Gastrocnemius medialis (tissue), 4 donors: ENCODE measurements at regions not wholly inside any gene's neighbourhood (a gene's known extent, or its start where the extent isn't known, plus 50 kb on each side); places are given as distances from the start of the nearest gene placed in this dataset.

Source experiments
- POLR2A ChIP-seq, 2 donors: fragments of 450-650 bp; IDR thresholded peaks; one replicate each; pipeline ENCODE4 v1.6.1; 2017; ENCODE audit warnings: antibody characterized with exemption in 2 of 2, mild to moderate bottlenecking in 2 of 2, moderate library complexity in 2 of 2
- TF ChIP-seq, protein P1 (sequence below), 5 experiments: fragments of 450-650 bp in 3 of 5; fragments of 200-600 bp in 2 of 5; sonication (generic) in 2 of 5; IDR thresholded peaks in 4 of 5; conservative IDR thresholded peaks in 1 of 5; 1 replicate in 4 of 5; 2 replicates in 1 of 5; pipeline ENCODE4 v1.5.1; 2016 to 2019; ENCODE audit warnings: antibody characterized with exemption in 5 of 5, mild to moderate bottlenecking in 3 of 5, moderate library complexity in 3 of 5

DNA sequence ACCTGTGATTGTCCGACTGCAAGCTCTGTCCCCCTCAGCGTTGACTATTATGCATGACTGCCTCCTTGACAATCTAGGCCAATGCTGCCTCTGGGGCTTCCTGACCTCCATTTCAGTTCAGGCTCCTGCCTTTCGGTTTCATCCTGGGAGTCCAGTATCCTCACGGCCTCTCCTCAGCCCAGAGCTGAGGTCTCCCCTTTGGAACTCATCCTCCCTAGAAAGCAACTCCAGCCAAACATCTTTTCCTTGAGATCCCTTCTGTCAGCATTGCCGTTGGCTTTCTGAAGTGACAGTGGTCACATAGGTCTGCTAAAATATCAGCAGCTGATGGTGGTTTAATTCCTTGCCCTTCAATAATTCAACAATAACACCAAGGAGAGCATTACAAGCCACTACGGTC, 519.1 kb upstream of the NBEA start:
- no peak for TF ChIP-seq POLR2A (IDR thresholded peaks at IDR 0.05)
- TF ChIP-seq, protein P1, sequence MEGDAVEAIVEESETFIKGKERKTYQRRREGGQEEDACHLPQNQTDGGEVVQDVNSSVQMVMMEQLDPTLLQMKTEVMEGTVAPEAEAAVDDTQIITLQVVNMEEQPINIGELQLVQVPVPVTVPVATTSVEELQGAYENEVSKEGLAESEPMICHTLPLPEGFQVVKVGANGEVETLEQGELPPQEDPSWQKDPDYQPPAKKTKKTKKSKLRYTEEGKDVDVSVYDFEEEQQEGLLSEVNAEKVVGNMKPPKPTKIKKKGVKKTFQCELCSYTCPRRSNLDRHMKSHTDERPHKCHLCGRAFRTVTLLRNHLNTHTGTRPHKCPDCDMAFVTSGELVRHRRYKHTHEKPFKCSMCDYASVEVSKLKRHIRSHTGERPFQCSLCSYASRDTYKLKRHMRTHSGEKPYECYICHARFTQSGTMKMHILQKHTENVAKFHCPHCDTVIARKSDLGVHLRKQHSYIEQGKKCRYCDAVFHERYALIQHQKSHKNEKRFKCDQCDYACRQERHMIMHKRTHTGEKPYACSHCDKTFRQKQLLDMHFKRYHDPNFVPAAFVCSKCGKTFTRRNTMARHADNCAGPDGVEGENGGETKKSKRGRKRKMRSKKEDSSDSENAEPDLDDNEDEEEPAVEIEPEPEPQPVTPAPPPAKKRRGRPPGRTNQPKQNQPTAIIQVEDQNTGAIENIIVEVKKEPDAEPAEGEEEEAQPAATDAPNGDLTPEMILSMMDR (IDR thresholded peaks at IDR 0.05 in 4 of 5, conservative IDR thresholded peaks at IDR 0.05 in 1 of 5), result no peak
